ENCODE measurements at regions not wholly inside any gene's neighbourhood (a gene's known extent, or its start where the extent isn't known, plus 50 kb on each side); places are given as distances from the start of the nearest gene placed in this dataset.

GRCh38 chr3:89038869-89039268 lies 68.6 kb upstream of the EPHA3 start:
- no peak overlapping the region for H3K4me2 ChIP-seq (ENCODE audit: low read depth, low read length)
- H2BK5ac ChIP-seq (ENCODE audit: low read depth, low read length, poor library complexity, severe bottlenecking) = no peak overlapping the region
- no peak overlapping the region for H4K8ac ChIP-seq (ENCODE audit: low read depth in 2 of 2, low read length in 2 of 2)
- H3K4me1 ChIP-seq (ENCODE audit: control insufficient read depth, insufficient read depth, low read length) = no peaks in the 10 kb centered on the region
- no peak overlapping the region for H3K4me3 ChIP-seq (ENCODE audit: insufficient read depth, low read depth, low read length)
- no peaks in the 10 kb centered on the region for H3K79me1 ChIP-seq (ENCODE audit: low read depth in 1 of 2, low read length in 2 of 2)
- no peak overlapping the region for H3K56ac ChIP-seq (ENCODE audit: extremely low read depth, insufficient read depth, low read length)
- TF ChIP-seq BHLHE40 (IDR thresholded peaks at IDR 0.05; ENCODE audit: low read depth, low read length) (no peak), RAD21 (IDR thresholded peaks at IDR 0.05; ENCODE audit: low read length) (no peak), POLR2A (IDR thresholded peaks at IDR 0.05; ENCODE audit: low read depth, low read length) (no peak), USF2 (IDR thresholded peaks at IDR 0.05; ENCODE audit: low read depth, low read length) (no peak), CTCF (conservative IDR thresholded peaks at IDR 0.05; ENCODE audit: low read depth, low read length) (no peak), CEBPB (IDR thresholded peaks at IDR 0.05; ENCODE audit: low read depth, low read length) (peak; percentile 52; the same call in 1 of the 2 replicates), RCOR1 (IDR thresholded peaks at IDR 0.05; ENCODE audit: insufficient replicate concordance, low read length) (no peak), FOS (IDR thresholded peaks at IDR 0.05; ENCODE audit: low read depth, low read length) (no peak), CHD1 (IDR thresholded peaks at IDR 0.05; ENCODE audit: low read depth, low read length) (no peak)
- no peak overlapping the region for H2BK120ac ChIP-seq (ENCODE audit: low read depth, low read length)
- H3K36me3 ChIP-seq (ENCODE audit: control insufficient read depth, insufficient read depth, low read length) = no peaks in the 10 kb centered on the region
- no peaks in the 10 kb centered on the region for H3K9me3 ChIP-seq (ENCODE audit: control insufficient read depth, insufficient read depth, low read length)
- no peak overlapping the region for H3K23ac ChIP-seq (ENCODE audit: low read depth, low read length)
- dilution Hi-C loops (cut with HindIII; ENCODE audit: low sequenced_read_pairs, unreplicated experiment) = no loop called here
- no peak overlapping the region for H4K91ac ChIP-seq (ENCODE audit: insufficient read depth, low read depth, low read length)
- H2AFZ ChIP-seq (replicated peaks; ENCODE audit: low read length, poor library complexity) = no peak overlapping the region
- no peak overlapping the region for H3K27ac ChIP-seq (ENCODE audit: insufficient read depth, low read length)
- no peak overlapping the region for H3K18ac ChIP-seq (ENCODE audit: low read depth, low read length)
- ATAC-seq (ENCODE audit: low read depth) = no peak
- DNase-seq = no peak
- no peaks in the 10 kb centered on the region for H3K27me3 ChIP-seq (ENCODE audit: control insufficient read depth, insufficient read depth, low read length)
- H2BK20ac ChIP-seq (ENCODE audit: low read depth, low read length) = no peak overlapping the region
- no peak overlapping the region for H2BK15ac ChIP-seq (ENCODE audit: low read depth, low read length)
- H2AK5ac ChIP-seq (ENCODE audit: low read depth, low read length) = no peak overlapping the region
- H4K20me1 ChIP-seq (ENCODE audit: insufficient read depth, low read length) = no peaks in the 10 kb centered on the region
- ChIA-PET CTCF (no interaction called here), POLR2A (ENCODE audit: unreplicated experiment) (no interaction called here)
- H3K9me1 ChIP-seq (ENCODE audit: insufficient read depth, low read length) = no peaks in the 10 kb centered on the region
- H4K5ac ChIP-seq (ENCODE audit: low read depth, low read length) = no peak overlapping the region
- H3K9ac ChIP-seq (ENCODE audit: low read depth, low read length) = no peak overlapping the region
- intact Hi-C loops (cut with micrococcal nuclease) = no loop called here
- H3K4ac ChIP-seq (ENCODE audit: low read depth, low read length) = no peak overlapping the region
- no CpG with 5 or more reads among the region's 1 CpG for WGBS, 2 experiments (ENCODE audit: extremely low coverage in 2 of 2, insufficient read length in 1 of 2)
- no TSS peak for BruUV-seq (replicated peaks)
- H3K14ac ChIP-seq (replicated peaks; ENCODE audit: low read depth, low read length) = no peak overlapping the region
- in situ Hi-C loops (cut with MboI; ENCODE audit: low sequenced_read_pairs) = no loop called here
- no peak overlapping the region for H2AK9ac ChIP-seq (replicated peaks; ENCODE audit: low read depth, low read length, poor library complexity)

Measured in IMR-90 (cell line).